GM12878 (cell line): ENCODE measurements at regions not wholly inside any gene's neighbourhood (a gene's known extent, or its start where the extent isn't known, plus 50 kb on each side); places are given as distances from the start of the nearest gene placed in this dataset.

Source experiments
- ATAC-seq: fragments of 200-7000 bp; cut with Tn5 transposase; 3 replicates; pipeline ENCODE4 v1.9.1; 2020; ENCODE audit warnings: mild to moderate bottlenecking, moderate library complexity
- BruUV-seq: library from RNA; stranded (reverse); fragments of 400-500 nt; replicated peaks from 2 replicates; lab custom pipeline; 2021; lab: Mats Ljungman, UMichigan
- CTCF ChIA-PET: fragments of 300-600 bp; sonication (Branson Sonifier 250); formaldehyde crosslinking; extraction: SDS; loops from one replicate; lab custom pipeline; 2021; ENCODE audit warnings: inconsistent platforms; lab: Yijun Ruan, JAX
- POLR2A ChIA-PET: fragments of 350-600 bp; formaldehyde crosslinking; extraction: SDS; loops from one replicate; lab custom pipeline; 2021; ENCODE audit warnings: inconsistent platforms; lab: Charles Lee
- RAD21 ChIA-PET: fragments of 300-600 bp; sonication (Branson Sonifier 250); formaldehyde crosslinking; loops from one replicate; lab custom pipeline; 2023; ENCODE audit warnings: antibody characterized with exemption; ENCODE audit not compliant: unreplicated experiment; lab: Charles Lee
- SMC1A ChIA-PET: fragments of 300-600 bp; sonication (Branson Sonifier 250); formaldehyde crosslinking; loops from one replicate; lab custom pipeline; 2023; ENCODE audit not compliant: unreplicated experiment, uncharacterized antibody; lab: Charles Lee
- DNase-seq: peaks from one replicate; pipeline ENCODE4 v3.0.0-alpha.2; 2011; ENCODE audit warnings: low read depth, low spot score
- FAIRE-seq: peaks from 3 replicates; lab custom pipeline; 2011; peaks lifted over from hg19 to GRCh38; lab: Jason Lieb, UNC
- H2AFZ ChIP-seq: 2 replicates; pipeline ENCODE4 v1.6.0; 2011; ENCODE audit warnings: low read depth, low read length, control low read depth; ENCODE audit not compliant: control insufficient read depth
- H3K27ac ChIP-seq: 2 replicates; pipeline ENCODE4 v1.5.1; 2011; ENCODE audit warnings: control low read depth; ENCODE audit not compliant: control insufficient read depth, insufficient read depth
- H3K27me3 ChIP-seq, 2 experiments: replicated peaks in 1 of 2; 2 replicates each; pipeline versions ENCODE4 v1.6.0 to v1.6.1; 2011; ENCODE audit warnings: low read length in 1 of 2; ENCODE audit not compliant: control insufficient read depth in 2 of 2, insufficient read depth in 2 of 2
- H3K36me3 ChIP-seq, 2 experiments: 2 replicates each; pipeline ENCODE4 v1.5.1; 2011; ENCODE audit warnings: low read length in 1 of 2; ENCODE audit not compliant: control insufficient read depth in 2 of 2, insufficient read depth in 2 of 2
- H3K4me1 ChIP-seq: 2 replicates; pipeline ENCODE4 v1.6.1; 2011; ENCODE audit warnings: mild to moderate bottlenecking, low read length, moderate library complexity, mixed read lengths; ENCODE audit not compliant: control insufficient read depth, insufficient read depth
- H3K4me2 ChIP-seq: 2 replicates; pipeline ENCODE4 v1.6.0; 2011; ENCODE audit warnings: control low read depth; ENCODE audit not compliant: control insufficient read depth, insufficient read depth
- H3K4me3 ChIP-seq: fragments of 200-600 bp; sonication (generic); 2 replicates; pipeline ENCODE4 v1.5.1; 2016
- H3K79me2 ChIP-seq: 2 replicates; pipeline ENCODE4 v1.6.0; 2011; ENCODE audit warnings: low read length; ENCODE audit not compliant: control insufficient read depth, insufficient read depth
- H3K9ac ChIP-seq: 2 replicates; pipeline ENCODE4 v1.8.0; 2011; ENCODE audit warnings: low read length, control low read depth, mixed read lengths; ENCODE audit not compliant: control insufficient read depth, insufficient read depth
- H3K9me3 ChIP-seq: replicated peaks from 3 replicates; pipeline ENCODE4 v1.5.1; 2011; ENCODE audit warnings: mild to moderate bottlenecking, low read length; ENCODE audit not compliant: control insufficient read depth, insufficient read depth
- H4K20me1 ChIP-seq: 2 replicates; pipeline ENCODE4 v1.6.0; 2011; ENCODE audit not compliant: control insufficient read depth, insufficient read depth
- IRF4 ChIP-seq: IDR thresholded peaks from 2 replicates; pipeline ENCODE4 v1.6.1; 2011; ENCODE audit warnings: low read depth, low read length
- LARP7 ChIP-seq: fragments of 450-650 bp; IDR thresholded peaks from 2 replicates; pipeline ENCODE4 v1.6.1; 2017; ENCODE audit warnings: mild to moderate bottlenecking
- NBN ChIP-seq: fragments of 450-650 bp; IDR thresholded peaks from 2 replicates; pipeline ENCODE4 v1.6.1; 2016
- PBX3 ChIP-seq: IDR thresholded peaks from 2 replicates; pipeline ENCODE4 v1.6.1; 2011; ENCODE audit warnings: mild to moderate bottlenecking, low read depth, low read length, moderate library complexity; ENCODE audit not compliant: insufficient replicate concordance
- SREBF1 ChIP-seq: IDR thresholded peaks from 2 replicates; pipeline ENCODE4 v1.6.1; 2012; ENCODE audit warnings: mild to moderate bottlenecking, low read length
- ZBTB33 ChIP-seq: fragments of 450-650 bp; IDR thresholded peaks from 2 replicates; pipeline ENCODE4 v1.6.1; 2017; ENCODE audit warnings: mild to moderate bottlenecking
- WGBS: methylation state at CpG from one replicate; pipeline ENCODE4 v1.1.6; 2016; ENCODE audit warnings: low lambda C conversion rate; ENCODE audit not compliant: insufficient replicate concordance, insufficient coverage; ENCODE audit errors: missing lambda C conversion rate; 5-methylcytosine and 5-hydroxymethylcytosine counted together
- in situ Hi-C: fragments of 300-500 bp; cut with MboI; formaldehyde crosslinking; loops from 9 replicates; pipeline ENCODE4 v1.14.3; 2018; ENCODE audit warnings: mixed read lengths
- intact Hi-C: fragments of 100-400 bp; cut with micrococcal nuclease; formaldehyde crosslinking; loops from one replicate; pipeline ENCODE4 v1.14.2; 2022; ENCODE audit not compliant: unreplicated experiment

GRCh38 chr3:46133285-46133684, 74.8 kb downstream of the CCR1 start:
- SMC1A ChIA-PET, result interaction anchor here (1.0 to 1.7 kb wide), 5 partner anchors 12 to 75 kb away, joined by 3 to 4 read pairs (median 3); no protein-coding TSS in a partner anchor
- no TSS peak for BruUV-seq
- H3K36me3 ChIP-seq, result no peaks in the 10 kb centered on the region
- DNase-seq (no peak), ATAC-seq (no peak), FAIRE-seq (no peak)
- H3K27ac ChIP-seq, result no peak overlapping the region
- in situ Hi-C loops, result no loop called here
- 22% methylated on average over 3 of the region's 3 CpGs for WGBS
- no peaks in the 10 kb centered on the region; the same call in 1 of the 2 replicates for H3K4me1 ChIP-seq
- no peak overlapping the region for H3K4me3 ChIP-seq
- H2AFZ ChIP-seq, result no peak overlapping the region
- no peak overlapping the region for H3K9ac ChIP-seq
- no peak overlapping the region for H3K4me2 ChIP-seq
- RAD21 ChIA-PET, result interaction anchor here (0.6 kb wide), 1 partner anchor 43 kb away, joined by 3 read pairs; no protein-coding TSS in a partner anchor
- intact Hi-C loops, result no loop called here
- no peaks in the 10 kb centered on the region for H3K9me3 ChIP-seq
- no peaks in the 10 kb centered on the region for H3K79me2 ChIP-seq
- no peaks in the 10 kb centered on the region; a peak in 1 of 4 replicates for H3K27me3 ChIP-seq
- POLR2A ChIA-PET, result no interaction called here
- TF ChIP-seq LARP7 (no peak), ZBTB33 (no peak), PBX3 (no peak), NBN (no peak), SREBF1 (no peak), IRF4 (no peak)
- CTCF ChIA-PET, result no interaction called here
- no peaks in the 10 kb centered on the region for H4K20me1 ChIP-seq
